BJ (cell line): ENCODE measurements at regions not wholly inside any gene's neighbourhood (a gene's known extent, or its start where the extent isn't known, plus 50 kb on each side); places are given as distances from the start of the nearest gene placed in this dataset.

Source experiments
- CTCF ChIA-PET: fragments of 350-600 bp; formaldehyde crosslinking; extraction: SDS; loops from one replicate; lab custom pipeline; 2021; ENCODE audit warnings: antibody characterized with exemption, inconsistent platforms; lab: Yijun Ruan, JAX
- POLR2A ChIA-PET: fragments of 300-600 bp; sonication (Branson Sonifier 250); formaldehyde crosslinking; extraction: SDS; loops from one replicate; lab custom pipeline; 2021; ENCODE audit warnings: antibody characterized with exemption; lab: Charles Lee
- DNase-seq: peaks from one replicate; pipeline ENCODE4 v3.0.0-alpha.2; 2011; ENCODE audit warnings: low read depth
- H3K27me3 ChIP-seq: 2 replicates; pipeline ENCODE4 v1.6.0; 2011; ENCODE audit warnings: low read length; ENCODE audit not compliant: control insufficient read depth, insufficient read depth
- H3K36me3 ChIP-seq: 2 replicates; pipeline ENCODE4 v1.5.1; 2011; ENCODE audit warnings: low read length; ENCODE audit not compliant: control insufficient read depth, insufficient read depth
- H3K4me3 ChIP-seq: 2 replicates; pipeline ENCODE4 v1.5.1; 2011; ENCODE audit warnings: low read depth, mild to moderate bottlenecking, control low read depth, low read length
- CTCF ChIP-seq: IDR thresholded peaks from 2 replicates; pipeline ENCODE4 v1.5.1; 2011; ENCODE audit warnings: low read depth, mild to moderate bottlenecking, control low read depth, inconsistent platforms, low read length, moderate library complexity; ENCODE audit not compliant: insufficient read depth

DNA sequence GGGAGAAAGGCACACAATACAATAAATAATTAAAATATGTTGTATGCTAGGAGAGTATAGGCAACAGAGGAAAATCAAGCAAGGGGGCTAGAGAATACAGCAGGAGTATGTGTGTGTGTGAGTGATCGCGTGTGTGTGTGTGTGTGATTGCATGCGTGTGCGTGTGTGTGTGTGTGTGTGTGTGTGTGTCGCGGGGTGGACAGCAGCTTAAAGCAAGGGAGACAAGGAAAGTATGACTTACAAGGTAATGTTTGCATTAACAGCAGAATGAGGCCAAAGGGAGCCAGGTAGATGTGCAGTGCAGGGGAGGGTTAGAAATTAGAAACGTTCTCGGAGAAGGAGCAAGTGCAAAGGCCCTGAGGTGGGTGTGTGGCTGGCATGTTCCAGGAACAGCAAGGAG, 57.4 kb upstream of the KCNA1 start:
- peaks cover 4% of the 10 kb centered on the region for H3K27me3 ChIP-seq
- DNase-seq = no peak
- CTCF ChIA-PET = interaction anchor here (11.3 kb wide), 1 partner anchor 144 kb away, joined by 241 read pairs; no protein-coding TSS in a partner anchor
- H3K4me3 ChIP-seq = no peak overlapping the region
- H3K36me3 ChIP-seq = no peaks in the 10 kb centered on the region
- POLR2A ChIA-PET = no interaction called here
- TF ChIP-seq CTCF = no peak

DNA sequence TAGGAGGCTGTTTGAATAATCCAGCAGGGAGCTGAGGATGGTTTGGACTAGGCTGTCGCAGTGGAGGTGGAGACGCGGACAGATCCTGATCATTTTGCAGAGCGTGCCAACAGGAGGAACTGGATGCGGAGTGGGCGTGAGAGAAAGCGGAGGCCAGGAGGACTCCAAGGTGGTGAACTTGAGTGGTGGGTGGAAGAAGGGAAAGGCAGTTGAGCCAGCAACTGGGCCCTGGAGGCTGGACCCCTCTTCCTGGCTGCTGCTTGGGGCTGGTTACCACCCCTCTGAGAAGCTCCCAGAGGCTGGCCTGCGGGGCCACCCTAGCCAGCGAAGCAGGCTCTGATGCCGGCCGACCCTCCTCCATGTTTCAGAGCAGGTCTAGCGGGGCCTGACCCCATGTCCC, 56.8 kb upstream of the KCNA1 start:
- DNase-seq = no peak
- CTCF ChIA-PET = interaction anchor here (0.7 to 11.3 kb wide), 6 partner anchors 8 to 231 kb away, joined by 3 to 241 read pairs (median 10); no protein-coding TSS in a partner anchor
- H3K36me3 ChIP-seq = no peaks in the 10 kb centered on the region
- peaks cover 7% of the 10 kb centered on the region for H3K27me3 ChIP-seq
- POLR2A ChIA-PET = no interaction called here
- no peak for TF ChIP-seq CTCF
- H3K4me3 ChIP-seq = no peak overlapping the region

DNA sequence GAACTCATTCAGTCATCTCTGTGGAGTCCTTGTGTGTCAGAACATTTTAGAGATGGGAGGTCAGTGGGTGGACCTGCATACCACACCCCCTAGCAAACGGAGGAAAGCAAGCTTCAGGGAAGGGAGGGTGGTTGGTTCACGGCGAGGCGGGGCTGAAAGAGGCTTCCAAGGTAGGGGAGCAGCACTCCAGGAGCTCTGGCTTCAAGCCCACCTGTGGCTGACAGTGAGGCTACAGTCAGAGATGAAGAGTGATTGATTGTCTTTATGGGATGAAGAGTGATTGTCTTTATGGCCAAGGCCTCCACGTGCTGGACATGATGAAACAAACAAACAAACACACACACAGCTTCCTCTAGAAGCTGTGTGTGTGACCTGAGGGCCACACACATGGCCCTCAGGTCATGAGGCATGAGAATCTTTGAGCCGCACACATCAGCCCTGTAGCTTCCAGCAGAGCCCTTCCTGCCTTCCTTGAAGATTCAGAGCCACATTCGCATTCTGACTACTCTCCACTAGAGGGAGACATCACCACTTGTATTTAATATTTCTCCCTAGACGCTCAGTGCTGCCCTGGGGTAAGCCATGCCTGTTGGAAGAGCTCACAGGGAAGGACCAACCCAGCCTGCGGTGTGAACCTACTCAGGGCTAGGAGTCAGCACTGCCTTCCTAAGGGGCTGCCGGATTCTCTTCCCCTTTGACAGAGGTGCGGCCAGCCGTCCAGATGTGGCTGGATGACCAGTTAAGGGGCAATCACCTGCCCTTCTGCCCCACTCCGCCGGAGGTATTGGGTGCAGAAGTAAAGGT, 54.4 kb upstream of the KCNA1 start:
- Histone ChIP-seq H3K36me3 (no peaks in the 10 kb centered on the region), H3K27me3 (peaks cover 16% of the 10 kb centered on the region), H3K4me3 (no peak overlapping the region)
- ChIA-PET POLR2A (no interaction called here), CTCF (interaction anchor here (0.6 to 11.3 kb wide), 38 partner anchors 9 to 1191 kb away, joined by 3 to 241 read pairs (median 4); partner anchors contain the start of gene KCNA1)
- peak; percentile 71 for TF ChIP-seq CTCF
- DNase-seq = peak; percentile 1

- H3K36me3 ChIP-seq = no peaks in the 10 kb centered on the region
- no peak overlapping the region for H3K4me3 ChIP-seq
- ChIA-PET POLR2A (no interaction called here), CTCF (interaction anchor here (1.3 to 11.3 kb wide), 18 partner anchors 10 to 226 kb away, joined by 3 to 241 read pairs (median 11); partner anchors contain the start of gene KCNA1)
- no peak for TF ChIP-seq CTCF
- peaks cover 18% of the 10 kb centered on the region for H3K27me3 ChIP-seq
- no peak for DNase-seq
Measured at GRCh38 chr12:4856596-4856995, 53.1 kb upstream of the KCNA1 start.

- ChIA-PET CTCF (interaction anchor here (0.6 to 11.3 kb wide), 36 partner anchors 9 to 892 kb away, joined by 3 to 241 read pairs (median 6); no protein-coding TSS in a partner anchor), POLR2A (no interaction called here)
- Histone ChIP-seq H3K36me3 (no peaks in the 10 kb centered on the region), H3K27me3 (peaks cover 18% of the 10 kb centered on the region), H3K4me3 (no peak overlapping the region)
- peak; percentile 96 for TF ChIP-seq CTCF
- DNase-seq = no peak
Measured at GRCh38 chr12:4857472-4858291, 52.0 kb upstream of the KCNA1 start.
